ENCODE measurements at regions not wholly inside any gene's neighbourhood (a gene's known extent, or its start where the extent isn't known, plus 50 kb on each side); places are given as distances from the start of the nearest gene placed in this dataset.

DNA sequence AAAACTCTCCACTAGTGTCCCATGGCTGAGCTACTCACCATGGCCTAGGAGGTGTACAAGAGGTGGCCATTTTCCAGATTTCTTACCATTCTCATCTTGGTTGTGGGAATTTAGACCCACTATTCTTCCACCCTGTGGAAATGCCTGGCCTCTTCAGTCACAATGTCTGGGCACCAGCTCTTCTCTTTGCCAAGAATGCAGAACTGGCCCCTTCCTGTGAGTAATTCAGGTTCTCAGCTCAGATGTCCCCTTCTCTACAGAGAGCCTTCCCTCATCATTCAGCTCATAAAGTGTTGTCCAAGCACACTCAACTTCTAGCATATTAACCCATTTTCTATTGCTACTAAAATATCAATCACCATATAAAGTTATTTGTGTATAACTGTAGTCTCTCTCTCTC lies 575.5 kb upstream of the KCNMB2 start:
- H3K27ac Mint-ChIP-seq (ENCODE audit: unreplicated experiment): no peak overlapping the region
- ChIA-PET CTCF (no interaction called here), POLR2A (no interaction called here)
- Histone ChIP-seq H3K4me3 (ENCODE audit: low read depth, low read length) (no peak overlapping the region), H3K9me3 (no peaks in the 10 kb centered on the region), H3K4me1 (no peaks in the 10 kb centered on the region), H3K36me3 (ENCODE audit: control insufficient read depth, insufficient read depth, low read length) (no peaks in the 10 kb centered on the region), H3K27me3 (replicated peaks; ENCODE audit: control insufficient read depth, insufficient read depth, low read length) (no peaks in the 10 kb centered on the region)
- peaks cover 7% of the 10 kb centered on the region for H3K4me1 Mint-ChIP-seq (ENCODE audit: low read depth, unreplicated experiment)
- no peak for DNase-seq
- intact Hi-C loops (cut with micrococcal nuclease; ENCODE audit: unreplicated experiment): no loop called here
- TF ChIP-seq, protein P1, sequence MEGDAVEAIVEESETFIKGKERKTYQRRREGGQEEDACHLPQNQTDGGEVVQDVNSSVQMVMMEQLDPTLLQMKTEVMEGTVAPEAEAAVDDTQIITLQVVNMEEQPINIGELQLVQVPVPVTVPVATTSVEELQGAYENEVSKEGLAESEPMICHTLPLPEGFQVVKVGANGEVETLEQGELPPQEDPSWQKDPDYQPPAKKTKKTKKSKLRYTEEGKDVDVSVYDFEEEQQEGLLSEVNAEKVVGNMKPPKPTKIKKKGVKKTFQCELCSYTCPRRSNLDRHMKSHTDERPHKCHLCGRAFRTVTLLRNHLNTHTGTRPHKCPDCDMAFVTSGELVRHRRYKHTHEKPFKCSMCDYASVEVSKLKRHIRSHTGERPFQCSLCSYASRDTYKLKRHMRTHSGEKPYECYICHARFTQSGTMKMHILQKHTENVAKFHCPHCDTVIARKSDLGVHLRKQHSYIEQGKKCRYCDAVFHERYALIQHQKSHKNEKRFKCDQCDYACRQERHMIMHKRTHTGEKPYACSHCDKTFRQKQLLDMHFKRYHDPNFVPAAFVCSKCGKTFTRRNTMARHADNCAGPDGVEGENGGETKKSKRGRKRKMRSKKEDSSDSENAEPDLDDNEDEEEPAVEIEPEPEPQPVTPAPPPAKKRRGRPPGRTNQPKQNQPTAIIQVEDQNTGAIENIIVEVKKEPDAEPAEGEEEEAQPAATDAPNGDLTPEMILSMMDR (IDR thresholded peaks at IDR 0.05; ENCODE audit: insufficient read depth in 1 of 2, low read depth in 1 of 2, low read length in 1 of 2, severe bottlenecking in 1 of 2, unreplicated experiment in 1 of 2): no peak
- H3K27me3 Mint-ChIP-seq (ENCODE audit: insufficient read depth, unreplicated experiment): no peaks in the 10 kb centered on the region
- H3K9me3 Mint-ChIP-seq (ENCODE audit: unreplicated experiment): no peaks in the 10 kb centered on the region
- H3K36me3 Mint-ChIP-seq (ENCODE audit: insufficient read depth, unreplicated experiment): no peaks in the 10 kb centered on the region
- H3K4me3 Mint-ChIP-seq (ENCODE audit: unreplicated experiment): no peak overlapping the region
- BruUV-seq (replicated peaks): no TSS peak

DNA sequence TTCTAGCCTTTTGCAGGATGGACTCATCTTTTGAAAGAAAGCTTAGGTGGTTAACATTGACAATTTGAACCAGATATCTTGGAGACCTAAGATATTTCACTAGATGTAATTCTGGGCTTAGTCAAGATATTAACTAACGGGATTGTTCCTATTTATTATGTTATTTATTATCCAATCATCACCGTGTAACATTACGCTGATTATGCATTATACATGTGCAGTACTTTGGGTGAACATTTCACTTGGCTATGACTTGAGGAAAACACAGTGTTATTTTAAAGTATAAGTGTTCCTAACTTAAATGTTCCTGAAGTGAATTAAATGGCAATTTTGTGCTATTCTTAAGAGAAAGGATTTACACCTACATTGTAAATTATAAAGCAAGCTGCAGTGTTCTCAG lies 574.5 kb upstream of the KCNMB2 start:
- no peaks in the 10 kb centered on the region for H3K4me1 ChIP-seq
- H3K36me3 ChIP-seq (ENCODE audit: control insufficient read depth, insufficient read depth, low read length): no peaks in the 10 kb centered on the region
- ChIA-PET CTCF (no interaction called here), POLR2A (no interaction called here)
- DNase-seq: no peak
- TF ChIP-seq, protein P1 (IDR thresholded peaks at IDR 0.05; ENCODE audit: insufficient read depth in 1 of 2, low read depth in 1 of 2, low read length in 1 of 2, severe bottlenecking in 1 of 2, unreplicated experiment in 1 of 2): no peak
- Mint-ChIP-seq H3K27me3 (ENCODE audit: insufficient read depth, unreplicated experiment) (no peaks in the 10 kb centered on the region), H3K9me3 (ENCODE audit: unreplicated experiment) (no peaks in the 10 kb centered on the region), H3K27ac (ENCODE audit: unreplicated experiment) (no peak overlapping the region), H3K4me3 (ENCODE audit: unreplicated experiment) (no peak overlapping the region), H3K36me3 (ENCODE audit: insufficient read depth, unreplicated experiment) (no peaks in the 10 kb centered on the region), H3K4me1 (ENCODE audit: low read depth, unreplicated experiment) (peaks cover 7% of the 10 kb centered on the region)
- no peaks in the 10 kb centered on the region for H3K9me3 ChIP-seq
- H3K4me3 ChIP-seq (ENCODE audit: low read depth, low read length): no peak overlapping the region
- intact Hi-C loops (cut with micrococcal nuclease; ENCODE audit: unreplicated experiment): no loop called here
- H3K27me3 ChIP-seq (replicated peaks; ENCODE audit: control insufficient read depth, insufficient read depth, low read length): no peaks in the 10 kb centered on the region
- no TSS peak for BruUV-seq (replicated peaks)

DNA sequence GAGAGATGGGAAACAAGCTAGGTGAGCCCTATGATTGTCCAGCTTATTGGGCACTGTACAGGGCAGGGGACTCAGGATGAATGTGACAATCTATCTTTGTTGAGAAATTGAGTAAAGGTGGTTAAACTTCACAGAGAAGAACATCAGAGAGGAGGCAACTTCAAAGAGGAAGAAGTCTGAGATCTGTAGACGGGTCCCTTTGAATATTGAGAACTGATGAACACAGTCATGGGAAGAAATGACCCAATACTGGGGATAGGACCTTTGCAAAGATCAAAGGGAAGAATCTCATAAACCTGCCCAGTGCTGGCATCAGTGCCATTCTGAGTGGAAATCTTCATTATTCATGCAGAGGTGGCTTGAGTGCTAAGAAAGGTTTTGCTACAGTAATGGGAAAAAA lies 569.7 kb upstream of the KCNMB2 start:
- CTCF ChIA-PET: no interaction called here
- no TSS peak for BruUV-seq (replicated peaks)
- H3K36me3 ChIP-seq (ENCODE audit: control insufficient read depth, insufficient read depth, low read length): no peaks in the 10 kb centered on the region
- Mint-ChIP-seq H3K27me3 (ENCODE audit: insufficient read depth, unreplicated experiment) (no peaks in the 10 kb centered on the region), H3K36me3 (ENCODE audit: insufficient read depth, unreplicated experiment) (no peaks in the 10 kb centered on the region), H3K9me3 (ENCODE audit: unreplicated experiment) (no peaks in the 10 kb centered on the region), H3K4me3 (ENCODE audit: unreplicated experiment) (no peak overlapping the region), H3K4me1 (ENCODE audit: low read depth, unreplicated experiment) (peaks cover 5% of the 10 kb centered on the region), H3K27ac (ENCODE audit: unreplicated experiment) (no peak overlapping the region)
- TF ChIP-seq, protein P1 (IDR thresholded peaks at IDR 0.05; ENCODE audit: insufficient read depth in 1 of 2, low read depth in 1 of 2, low read length in 1 of 2, severe bottlenecking in 1 of 2, unreplicated experiment in 1 of 2): no peak
- peak in 1 of 2 experiments; percentile 4 for DNase-seq
- POLR2A ChIA-PET: no interaction called here
- no peaks in the 10 kb centered on the region for H3K9me3 ChIP-seq
- no peaks in the 10 kb centered on the region for H3K4me1 ChIP-seq
- H3K4me3 ChIP-seq (ENCODE audit: low read depth, low read length): no peak overlapping the region
- intact Hi-C loops (cut with micrococcal nuclease; ENCODE audit: unreplicated experiment): no loop called here
- H3K27me3 ChIP-seq (replicated peaks; ENCODE audit: control insufficient read depth, insufficient read depth, low read length): no peaks in the 10 kb centered on the region

Data from Caco-2 (cell line).